ENCODE measurements at regions not wholly inside any gene's neighbourhood (a gene's known extent, or its start where the extent isn't known, plus 50 kb on each side); places are given as distances from the start of the nearest gene placed in this dataset.

DNA sequence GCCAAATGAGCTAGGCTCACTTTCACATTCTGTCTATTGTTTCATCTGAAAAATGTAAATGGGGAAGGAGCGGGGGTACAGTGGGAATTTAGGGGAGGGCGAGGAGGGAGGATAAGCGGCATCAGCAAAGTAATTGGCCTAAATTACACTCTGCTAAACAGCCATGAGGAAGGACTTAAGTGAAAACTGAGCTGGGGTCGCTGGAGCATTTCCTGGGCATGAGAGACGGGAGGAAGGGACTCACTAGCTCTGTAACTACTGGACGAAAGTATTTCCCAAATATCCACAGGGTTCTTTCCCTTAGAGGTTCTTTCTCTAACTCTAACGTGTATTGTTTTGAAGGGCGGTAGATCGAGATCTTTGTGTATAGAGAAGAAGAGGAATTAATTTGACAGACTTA lies 418.0 kb downstream of the SOX2 start:
- DNase-seq (no peak), ATAC-seq (ENCODE audit: low read depth) (no peak)
- POLR2A ChIA-PET (ENCODE audit: unreplicated experiment), result no interaction called here
- Histone ChIP-seq H2AK9ac (replicated peaks; ENCODE audit: low read depth, low read length, poor library complexity) (no peak overlapping the region), H2BK15ac (ENCODE audit: low read depth, low read length) (no peak overlapping the region), H3K9me3 (ENCODE audit: control insufficient read depth, insufficient read depth, low read length) (peaks cover 9% of the 10 kb centered on the region), H3K14ac (replicated peaks; ENCODE audit: low read depth, low read length) (no peak overlapping the region), H3K79me1 (ENCODE audit: low read depth in 1 of 2, low read length in 2 of 2) (no peaks in the 10 kb centered on the region), H4K20me1 (ENCODE audit: insufficient read depth, low read length) (no peaks in the 10 kb centered on the region), H2BK5ac (ENCODE audit: low read depth, low read length, poor library complexity, severe bottlenecking) (no peak overlapping the region), H2AFZ (replicated peaks; ENCODE audit: low read length, poor library complexity) (no peak overlapping the region), H3K27me3 (ENCODE audit: control insufficient read depth, insufficient read depth, low read length) (no peaks in the 10 kb centered on the region), H3K9me1 (ENCODE audit: insufficient read depth, low read length) (no peaks in the 10 kb centered on the region), H3K4me2 (ENCODE audit: low read depth, low read length) (no peak overlapping the region), H3K4me1 (ENCODE audit: control insufficient read depth, insufficient read depth, low read length) (no peaks in the 10 kb centered on the region), H3K23ac (ENCODE audit: low read depth, low read length) (no peak overlapping the region), H3K4me3 (ENCODE audit: insufficient read depth, low read depth, low read length) (no peak overlapping the region), H2AK5ac (ENCODE audit: low read depth, low read length) (no peak overlapping the region), H3K36me3 (ENCODE audit: control insufficient read depth, insufficient read depth, low read length) (no peaks in the 10 kb centered on the region), H3K4ac (ENCODE audit: low read depth, low read length) (no peak overlapping the region), H3K56ac (ENCODE audit: extremely low read depth, insufficient read depth, low read length) (no peak overlapping the region), H3K18ac (ENCODE audit: low read depth, low read length) (no peak overlapping the region), H2BK20ac (ENCODE audit: low read depth, low read length) (no peak overlapping the region), H4K91ac (ENCODE audit: insufficient read depth, low read depth, low read length) (no peak overlapping the region), H3K27ac (ENCODE audit: insufficient read depth, low read length) (no peak overlapping the region), H4K5ac (ENCODE audit: low read depth, low read length) (no peak overlapping the region), H4K8ac (ENCODE audit: low read depth in 2 of 2, low read length in 2 of 2) (no peak overlapping the region), H2BK120ac (ENCODE audit: low read depth, low read length) (no peak overlapping the region), H3K9ac (ENCODE audit: low read depth, low read length) (no peak overlapping the region)
- no CpG with 5 or more reads among the region's 9 CpGs for WGBS, 2 experiments (ENCODE audit: extremely low coverage in 2 of 2, insufficient read length in 1 of 2)
- TF ChIP-seq MAFK (IDR thresholded peaks at IDR 0.05; ENCODE audit: low read depth, low read length) (no peak), NFE2L2 (IDR thresholded peaks at IDR 0.05; ENCODE audit: low read depth, low read length) (no peak), MXI1 (IDR thresholded peaks at IDR 0.05; ENCODE audit: borderline replicate concordance, low read depth, low read length) (no peak), BHLHE40 (IDR thresholded peaks at IDR 0.05; ENCODE audit: low read depth, low read length) (no peak), RAD21 (IDR thresholded peaks at IDR 0.05; ENCODE audit: low read length) (no peak), SMC3 (IDR thresholded peaks at IDR 0.05; ENCODE audit: low read depth, low read length) (no peak), MAZ (IDR thresholded peaks at IDR 0.05; ENCODE audit: borderline replicate concordance, low read depth, low read length) (no peak), RCOR1 (IDR thresholded peaks at IDR 0.05; ENCODE audit: insufficient replicate concordance, low read length) (no peak), RFX5 (IDR thresholded peaks at IDR 0.05; ENCODE audit: low read depth, low read length) (no peak), CHD1 (IDR thresholded peaks at IDR 0.05; ENCODE audit: low read depth, low read length) (no peak), CEBPB (IDR thresholded peaks at IDR 0.05; ENCODE audit: low read depth, low read length) (no peak), POLR2A (IDR thresholded peaks at IDR 0.05; ENCODE audit: low read depth, low read length) (no peak), FOS (IDR thresholded peaks at IDR 0.05; ENCODE audit: low read depth, low read length) (no peak)
- TF ChIP-seq, protein P1, sequence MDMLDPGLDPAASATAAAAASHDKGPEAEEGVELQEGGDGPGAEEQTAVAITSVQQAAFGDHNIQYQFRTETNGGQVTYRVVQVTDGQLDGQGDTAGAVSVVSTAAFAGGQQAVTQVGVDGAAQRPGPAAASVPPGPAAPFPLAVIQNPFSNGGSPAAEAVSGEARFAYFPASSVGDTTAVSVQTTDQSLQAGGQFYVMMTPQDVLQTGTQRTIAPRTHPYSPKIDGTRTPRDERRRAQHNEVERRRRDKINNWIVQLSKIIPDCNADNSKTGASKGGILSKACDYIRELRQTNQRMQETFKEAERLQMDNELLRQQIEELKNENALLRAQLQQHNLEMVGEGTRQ (IDR thresholded peaks at IDR 0.05; ENCODE audit: low read depth, low read length), result no peak
- TF ChIP-seq, protein P2, sequence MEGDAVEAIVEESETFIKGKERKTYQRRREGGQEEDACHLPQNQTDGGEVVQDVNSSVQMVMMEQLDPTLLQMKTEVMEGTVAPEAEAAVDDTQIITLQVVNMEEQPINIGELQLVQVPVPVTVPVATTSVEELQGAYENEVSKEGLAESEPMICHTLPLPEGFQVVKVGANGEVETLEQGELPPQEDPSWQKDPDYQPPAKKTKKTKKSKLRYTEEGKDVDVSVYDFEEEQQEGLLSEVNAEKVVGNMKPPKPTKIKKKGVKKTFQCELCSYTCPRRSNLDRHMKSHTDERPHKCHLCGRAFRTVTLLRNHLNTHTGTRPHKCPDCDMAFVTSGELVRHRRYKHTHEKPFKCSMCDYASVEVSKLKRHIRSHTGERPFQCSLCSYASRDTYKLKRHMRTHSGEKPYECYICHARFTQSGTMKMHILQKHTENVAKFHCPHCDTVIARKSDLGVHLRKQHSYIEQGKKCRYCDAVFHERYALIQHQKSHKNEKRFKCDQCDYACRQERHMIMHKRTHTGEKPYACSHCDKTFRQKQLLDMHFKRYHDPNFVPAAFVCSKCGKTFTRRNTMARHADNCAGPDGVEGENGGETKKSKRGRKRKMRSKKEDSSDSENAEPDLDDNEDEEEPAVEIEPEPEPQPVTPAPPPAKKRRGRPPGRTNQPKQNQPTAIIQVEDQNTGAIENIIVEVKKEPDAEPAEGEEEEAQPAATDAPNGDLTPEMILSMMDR (conservative IDR thresholded peaks at IDR 0.05; ENCODE audit: low read depth, low read length), result no peak
- TF ChIP-seq, protein P3, sequence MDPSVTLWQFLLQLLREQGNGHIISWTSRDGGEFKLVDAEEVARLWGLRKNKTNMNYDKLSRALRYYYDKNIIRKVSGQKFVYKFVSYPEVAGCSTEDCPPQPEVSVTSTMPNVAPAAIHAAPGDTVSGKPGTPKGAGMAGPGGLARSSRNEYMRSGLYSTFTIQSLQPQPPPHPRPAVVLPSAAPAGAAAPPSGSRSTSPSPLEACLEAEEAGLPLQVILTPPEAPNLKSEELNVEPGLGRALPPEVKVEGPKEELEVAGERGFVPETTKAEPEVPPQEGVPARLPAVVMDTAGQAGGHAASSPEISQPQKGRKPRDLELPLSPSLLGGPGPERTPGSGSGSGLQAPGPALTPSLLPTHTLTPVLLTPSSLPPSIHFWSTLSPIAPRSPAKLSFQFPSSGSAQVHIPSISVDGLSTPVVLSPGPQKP (IDR thresholded peaks at IDR 0.05; ENCODE audit: borderline replicate concordance, low read depth, low read length), result no peak
- intact Hi-C loops (cut with micrococcal nuclease), result no loop called here
- no TSS peak for BruUV-seq (replicated peaks)
- CTCF ChIA-PET, result no interaction called here
- dilution Hi-C loops (cut with HindIII; ENCODE audit: low sequenced_read_pairs, unreplicated experiment), result no loop called here
- in situ Hi-C loops (cut with MboI; ENCODE audit: low sequenced_read_pairs), result no loop called here
